Sigmoid colon (tissue), 6 donors: ENCODE measurements at regions not wholly inside any gene's neighbourhood (a gene's known extent, or its start where the extent isn't known, plus 50 kb on each side); places are given as distances from the start of the nearest gene placed in this dataset.

ENCODE experiments used
- DNase-seq: peaks from one replicate; pipeline ENCODE4 v3.0.0-alpha.2; 2019
- H3K27ac ChIP-seq, 4 donors: fragments of 200-600 bp; sonication (generic); one replicate each; pipeline ENCODE4 v1.5.1; 2016 to 2019; ENCODE audit warnings: mild to moderate bottlenecking in 1 of 4
- H3K27me3 ChIP-seq, 3 donors: fragments of 200-600 bp; sonication (generic); one replicate each; pipeline ENCODE4 v1.5.1; 2019; ENCODE audit warnings: mild to moderate bottlenecking in 1 of 3
- H3K36me3 ChIP-seq, 4 donors: fragments of 200-600 bp; sonication (generic); one replicate each; pipeline ENCODE4 v1.5.1; 2016 to 2019
- H3K4me1 ChIP-seq, 4 donors: fragments of 200-600 bp; sonication (generic); one replicate each; pipeline ENCODE4 v1.5.1; 2017 to 2019
- H3K4me3 ChIP-seq, 4 donors: fragments of 200-600 bp; sonication (generic); one replicate each; pipeline ENCODE4 v1.5.1; 2017 to 2019; ENCODE audit warnings: mild to moderate bottlenecking in 2 of 4, moderate library complexity in 1 of 4
- H3K9me3 ChIP-seq, 4 donors: fragments of 200-600 bp in 3 of 4; sonication (generic) in 3 of 4; one replicate each; pipeline versions ENCODE4 v1.5.1 to v1.6.1; 2013 to 2019
- EP300 ChIP-seq, 4 donors: sonication (generic); formaldehyde crosslinking; IDR thresholded peaks; one replicate each; pipeline ENCODE4 v1.6.1; 2017; ENCODE audit warnings: antibody characterized with exemption in 4 of 4
- POLR2A ChIP-seq, 2 donors: fragments of 450-650 bp; IDR thresholded peaks; one replicate each; pipeline ENCODE4 v1.6.1; 2016; ENCODE audit warnings: antibody characterized with exemption in 2 of 2, mild to moderate bottlenecking in 2 of 2, moderate library complexity in 2 of 2
- POLR2AphosphoS5 ChIP-seq, 4 donors: sonication (generic); formaldehyde crosslinking; IDR thresholded peaks; one replicate each; pipeline ENCODE4 v1.6.1; 2017; ENCODE audit warnings: antibody characterized with exemption in 4 of 4
- WGBS, 2 donors: extraction: QIAGEN DNeasy Blood & Tissue Kit; methylation state at CpG; one replicate each; pipeline ENCODE4 v1.1.7; 2013; 5-methylcytosine and 5-hydroxymethylcytosine counted together
- intact Hi-C: fragments of 100-400 bp; cut with DNase I; formaldehyde crosslinking; loops from one replicate; pipeline ENCODE4 v1.15.1; 2023
- TF ChIP-seq, protein P1 (sequence below), 4 experiments: fragments of 450-650 bp in 3 of 4; fragments of 200-600 bp in 1 of 4; IDR thresholded peaks; one replicate each; pipeline ENCODE4 v1.5.1; 2016 to 2019; ENCODE audit warnings: antibody characterized with exemption in 4 of 4, mild to moderate bottlenecking in 3 of 4, moderate library complexity in 2 of 4
- donor health status: healthy with polysubstance abuse.
- donor health status: healthy.

- intact Hi-C loops, result no loop called here
- DNase-seq, result no peak
- H3K27me3 ChIP-seq, result no peaks in the 10 kb centered on the region
- TF ChIP-seq POLR2AphosphoS5 (IDR thresholded peaks at IDR 0.05) (no peak), POLR2A (IDR thresholded peaks at IDR 0.05) (no peak), EP300 (IDR thresholded peaks at IDR 0.05) (no peak)
- TF ChIP-seq, protein P1, sequence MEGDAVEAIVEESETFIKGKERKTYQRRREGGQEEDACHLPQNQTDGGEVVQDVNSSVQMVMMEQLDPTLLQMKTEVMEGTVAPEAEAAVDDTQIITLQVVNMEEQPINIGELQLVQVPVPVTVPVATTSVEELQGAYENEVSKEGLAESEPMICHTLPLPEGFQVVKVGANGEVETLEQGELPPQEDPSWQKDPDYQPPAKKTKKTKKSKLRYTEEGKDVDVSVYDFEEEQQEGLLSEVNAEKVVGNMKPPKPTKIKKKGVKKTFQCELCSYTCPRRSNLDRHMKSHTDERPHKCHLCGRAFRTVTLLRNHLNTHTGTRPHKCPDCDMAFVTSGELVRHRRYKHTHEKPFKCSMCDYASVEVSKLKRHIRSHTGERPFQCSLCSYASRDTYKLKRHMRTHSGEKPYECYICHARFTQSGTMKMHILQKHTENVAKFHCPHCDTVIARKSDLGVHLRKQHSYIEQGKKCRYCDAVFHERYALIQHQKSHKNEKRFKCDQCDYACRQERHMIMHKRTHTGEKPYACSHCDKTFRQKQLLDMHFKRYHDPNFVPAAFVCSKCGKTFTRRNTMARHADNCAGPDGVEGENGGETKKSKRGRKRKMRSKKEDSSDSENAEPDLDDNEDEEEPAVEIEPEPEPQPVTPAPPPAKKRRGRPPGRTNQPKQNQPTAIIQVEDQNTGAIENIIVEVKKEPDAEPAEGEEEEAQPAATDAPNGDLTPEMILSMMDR (IDR thresholded peaks at IDR 0.05), result no peak
- no peak overlapping the region for H3K27ac ChIP-seq
- H3K4me1 ChIP-seq, result no peaks in the 10 kb centered on the region
- no peaks in the 10 kb centered on the region for H3K9me3 ChIP-seq
- H3K4me3 ChIP-seq, result no peak overlapping the region
- no peaks in the 10 kb centered on the region for H3K36me3 ChIP-seq
- WGBS, 2 donors, result 58 to 63% methylated on average over 3 of the region's 3 CpGs
Observed at GRCh38 chr17:71313866-71314265, 807.0 kb upstream of the SOX9 start.

DNA sequence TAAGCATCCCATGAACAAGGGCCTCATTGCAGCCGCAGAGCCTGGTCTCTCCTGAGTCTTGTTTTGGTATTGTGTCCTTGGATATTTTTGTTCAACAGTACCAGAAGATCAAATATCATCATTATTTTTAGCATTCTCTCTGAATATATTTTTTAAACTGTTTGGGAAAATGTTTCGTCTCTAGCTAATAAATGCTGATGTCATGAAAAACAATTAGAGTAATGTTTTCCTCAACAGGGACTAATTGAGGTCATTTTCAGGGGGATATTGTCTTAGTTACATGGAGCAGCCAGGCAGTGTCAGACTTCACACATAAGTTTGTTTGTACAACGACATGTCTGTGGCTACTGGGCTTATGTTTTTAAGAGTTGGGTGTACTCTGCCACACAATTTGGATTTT is 805.3 kb upstream of the SOX9 start:
- H3K27ac ChIP-seq, result no peak overlapping the region
- intact Hi-C loops, result no loop called here
- no peaks in the 10 kb centered on the region for H3K9me3 ChIP-seq
- no peak overlapping the region for H3K4me3 ChIP-seq
- no peaks in the 10 kb centered on the region for H3K4me1 ChIP-seq
- WGBS, 2 donors, result 77 to 90% methylated on average over 3 of the region's 3 CpGs
- H3K27me3 ChIP-seq, result no peaks in the 10 kb centered on the region
- H3K36me3 ChIP-seq, result no peaks in the 10 kb centered on the region
- DNase-seq, result no peak
- TF ChIP-seq POLR2AphosphoS5 (IDR thresholded peaks at IDR 0.05) (no peak), EP300 (IDR thresholded peaks at IDR 0.05) (no peak), POLR2A (IDR thresholded peaks at IDR 0.05) (no peak)
- TF ChIP-seq, protein P1 (IDR thresholded peaks at IDR 0.05), result no peak

GRCh38 chr17:71316176-71316897 is 804.5 kb upstream of the SOX9 start:
- no peak for DNase-seq
- WGBS, 2 donors, result 75 to 78% methylated on average over 4 of the region's 4 CpGs
- H3K4me1 ChIP-seq, result no peaks in the 10 kb centered on the region
- H3K9me3 ChIP-seq, result no peaks in the 10 kb centered on the region
- TF ChIP-seq, protein P1 (IDR thresholded peaks at IDR 0.05), result no peak
- no peak for TF ChIP-seq EP300 (IDR thresholded peaks at IDR 0.05)
- no peak for TF ChIP-seq POLR2AphosphoS5 (IDR thresholded peaks at IDR 0.05)
- no peak for TF ChIP-seq POLR2A (IDR thresholded peaks at IDR 0.05)
- H3K27ac ChIP-seq, result peak overlapping the region in 1 of 4 donors; percentile 1
- no peaks in the 10 kb centered on the region for H3K27me3 ChIP-seq
- no peaks in the 10 kb centered on the region for H3K36me3 ChIP-seq
- no peak overlapping the region for H3K4me3 ChIP-seq
- intact Hi-C loops, result no loop called here

DNA sequence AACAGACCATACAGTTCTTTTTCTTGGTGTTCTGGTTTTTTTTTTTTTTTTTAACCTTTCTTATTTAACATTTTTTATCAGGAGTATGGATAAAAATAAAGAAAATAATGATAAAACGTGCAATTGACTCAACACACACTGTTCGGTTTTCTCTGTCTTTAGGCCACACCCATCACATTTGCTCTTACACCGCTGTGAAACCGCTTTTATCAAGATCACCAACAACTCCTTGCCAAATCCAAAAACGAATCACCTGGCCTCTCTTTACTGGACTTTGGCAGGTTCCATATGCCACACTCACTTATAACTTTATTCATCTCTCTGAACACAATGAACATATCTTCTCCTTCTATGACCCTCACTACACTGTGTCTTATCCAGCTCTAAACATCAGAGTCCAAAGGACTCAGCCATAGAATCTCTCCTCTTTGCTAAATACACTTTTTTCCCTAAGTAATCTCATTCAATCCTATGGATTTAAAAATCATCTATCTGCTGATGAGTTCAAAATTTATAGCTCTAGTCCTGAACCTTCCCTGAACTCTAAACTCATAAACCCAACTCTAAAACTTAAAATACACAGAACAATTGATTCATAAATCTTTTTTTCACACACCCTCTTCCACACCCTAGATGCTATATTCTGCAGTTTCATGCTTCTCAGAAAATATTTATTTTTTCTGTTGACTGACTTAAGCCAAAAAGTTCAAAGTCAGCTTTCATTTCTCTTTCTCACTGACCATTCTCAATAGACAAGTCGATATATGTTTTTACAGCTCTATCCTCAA is 800.6 kb upstream of the SOX9 start:
- Histone ChIP-seq H3K36me3 (no peaks in the 10 kb centered on the region), H3K27ac (no peak overlapping the region), H3K27me3 (no peaks in the 10 kb centered on the region), H3K9me3 (no peaks in the 10 kb centered on the region), H3K4me3 (no peak overlapping the region), H3K4me1 (no peaks in the 10 kb centered on the region)
- DNase-seq, result no peak
- TF ChIP-seq EP300 (IDR thresholded peaks at IDR 0.05) (no peak), POLR2AphosphoS5 (IDR thresholded peaks at IDR 0.05) (no peak), POLR2A (IDR thresholded peaks at IDR 0.05) (no peak)
- TF ChIP-seq, protein P1 (IDR thresholded peaks at IDR 0.05), result no peak
- WGBS, 2 donors, result 17 to 63% methylated on average over 6 of the region's 6 CpGs
- intact Hi-C loops, result no loop called here
